Activated CD4-positive, alpha-beta T cell treated with anti-CD3 and anti-CD28 coated beads, Interleukin-2, amount 50 U/mL, for 24 hours (primary cell): ENCODE measurements at regions not wholly inside any gene's neighbourhood (a gene's known extent, or its start where the extent isn't known, plus 50 kb on each side); places are given as distances from the start of the nearest gene placed in this dataset.

Experiments
- DNase-seq, 2 donors: peaks; one replicate each; pipeline ENCODE4 v3.0.0-alpha.2; 2020; ENCODE audit warnings: low read depth in 1 of 2, low spot score in 1 of 2

DNA sequence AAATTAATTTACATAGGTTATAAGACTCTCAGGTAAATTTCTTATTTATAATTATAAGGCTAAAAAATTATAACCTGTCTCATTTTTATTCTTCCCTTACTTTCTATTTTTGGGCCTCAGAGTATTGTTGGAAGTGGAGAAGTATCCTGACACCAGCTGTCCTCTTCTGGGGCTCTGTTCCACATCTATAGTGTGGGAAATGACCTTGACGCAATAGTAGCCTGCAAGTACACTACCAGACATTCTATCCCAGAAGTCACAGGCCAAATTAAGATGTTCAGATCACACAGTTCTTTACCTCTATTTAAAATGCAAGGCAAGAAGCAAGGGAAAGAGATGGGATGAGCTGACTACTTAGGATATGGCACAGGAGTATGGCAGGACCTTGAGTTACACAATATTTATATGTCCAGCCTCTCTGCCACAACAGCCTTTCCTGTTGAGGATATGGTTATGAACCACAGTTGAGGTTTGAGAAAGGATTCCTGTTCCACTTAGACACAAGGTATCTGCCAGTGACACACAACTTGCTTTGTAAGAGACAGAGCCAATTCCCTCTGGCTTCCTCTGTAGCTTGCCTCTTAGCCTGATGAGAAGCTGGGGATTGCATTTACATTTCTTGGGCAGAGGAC is 158.0 kb upstream of the IL12A start:
- no peak for DNase-seq

DNA sequence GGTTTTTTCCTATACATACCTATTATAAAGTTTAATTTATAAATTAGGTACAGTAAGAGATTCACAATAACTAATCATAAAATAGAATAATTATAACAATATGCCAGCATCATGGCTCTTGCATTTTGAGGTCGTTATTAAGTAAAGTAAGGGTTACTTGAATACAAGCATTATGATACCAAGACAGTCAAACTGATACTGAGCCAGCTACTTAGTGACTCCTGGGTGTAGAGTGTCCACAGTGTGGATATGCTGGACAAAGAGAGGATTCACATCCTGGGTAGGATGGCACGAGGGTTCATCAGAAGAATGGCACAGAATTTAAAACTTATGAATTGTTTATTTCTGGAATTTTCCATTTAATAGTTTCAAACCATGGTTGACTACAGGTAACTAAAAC is 157.2 kb upstream of the IL12A start:
- DNase-seq = no peak

DNA sequence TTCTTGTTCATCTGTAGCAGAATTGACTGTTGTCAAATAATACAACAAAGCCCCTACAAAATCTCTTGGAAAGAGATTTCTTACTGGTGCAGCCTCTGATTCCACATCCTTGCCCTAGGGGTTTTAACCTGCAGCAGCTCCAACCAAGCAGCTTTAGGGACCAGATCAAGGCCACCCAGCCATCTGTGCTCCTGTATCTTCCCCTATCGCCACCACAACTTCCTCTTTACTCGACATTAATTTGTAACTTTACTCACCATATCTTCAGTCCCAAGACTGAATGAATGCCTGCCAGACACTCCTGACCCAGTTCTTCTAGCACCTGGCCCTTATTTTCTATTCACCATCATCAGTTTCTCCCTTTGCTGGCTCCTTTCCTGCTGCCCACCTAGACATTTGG is 156.6 kb upstream of the IL12A start:
- DNase-seq = no peak

DNA sequence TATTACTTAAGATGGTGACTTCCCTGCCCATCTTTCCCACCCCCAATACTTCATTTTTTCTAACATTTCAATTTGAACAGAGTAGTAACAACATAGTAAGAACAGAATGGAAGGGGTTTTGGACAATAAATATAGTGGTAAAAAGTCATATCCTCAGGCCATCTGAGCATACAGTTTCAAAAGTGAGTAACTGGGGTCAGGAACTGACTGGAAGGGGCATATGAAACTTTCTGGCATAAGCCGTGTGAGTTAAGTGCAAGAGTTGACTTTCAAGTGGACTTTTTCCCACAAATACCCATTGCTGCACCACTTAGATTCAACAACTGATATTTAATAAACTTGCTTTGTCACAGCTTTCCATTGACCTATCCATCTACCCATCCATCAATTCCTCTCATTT is 153.5 kb upstream of the IL12A start:
- DNase-seq = no peak

DNA sequence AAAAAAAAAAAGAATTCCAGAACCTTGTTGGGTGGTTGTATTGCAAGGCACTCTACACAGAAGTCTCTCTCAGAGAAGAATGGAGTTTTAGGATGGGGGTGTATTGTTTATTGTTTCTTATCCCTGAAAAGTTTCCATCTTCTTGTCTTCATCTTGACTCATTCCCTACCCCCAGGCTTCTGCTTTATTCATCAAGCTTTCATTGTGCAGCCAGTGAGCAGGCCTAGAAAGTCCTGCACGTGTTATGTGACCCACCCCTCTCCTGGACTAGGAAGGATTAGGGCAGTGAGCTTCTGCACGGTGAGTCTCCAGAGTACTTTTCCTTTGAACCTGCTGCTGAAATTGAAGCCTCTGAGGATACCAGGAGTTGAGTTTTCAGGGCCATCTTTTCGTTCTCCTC is 150.9 kb upstream of the IL12A start:
- DNase-seq = no peak

DNA sequence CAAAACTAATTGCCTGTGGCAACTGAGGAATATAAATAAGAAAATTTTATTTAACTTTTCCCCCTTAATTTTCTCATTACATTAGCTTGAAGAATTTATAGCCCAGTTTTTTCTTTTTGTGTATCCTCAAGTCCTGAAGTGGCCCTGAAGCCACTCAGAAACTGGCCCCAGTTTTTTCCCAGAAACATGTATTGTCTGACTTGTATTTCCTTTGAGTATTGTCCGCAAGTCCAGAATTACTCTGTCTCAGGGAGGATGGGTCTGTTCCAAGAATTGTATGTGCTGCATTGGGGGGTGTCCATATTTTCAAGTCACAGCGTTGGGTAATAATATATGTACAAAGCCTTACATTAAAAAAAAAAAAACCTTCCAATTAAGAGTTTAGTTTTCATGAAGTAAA is 149.7 kb upstream of the IL12A start:
- no peak for DNase-seq

DNA sequence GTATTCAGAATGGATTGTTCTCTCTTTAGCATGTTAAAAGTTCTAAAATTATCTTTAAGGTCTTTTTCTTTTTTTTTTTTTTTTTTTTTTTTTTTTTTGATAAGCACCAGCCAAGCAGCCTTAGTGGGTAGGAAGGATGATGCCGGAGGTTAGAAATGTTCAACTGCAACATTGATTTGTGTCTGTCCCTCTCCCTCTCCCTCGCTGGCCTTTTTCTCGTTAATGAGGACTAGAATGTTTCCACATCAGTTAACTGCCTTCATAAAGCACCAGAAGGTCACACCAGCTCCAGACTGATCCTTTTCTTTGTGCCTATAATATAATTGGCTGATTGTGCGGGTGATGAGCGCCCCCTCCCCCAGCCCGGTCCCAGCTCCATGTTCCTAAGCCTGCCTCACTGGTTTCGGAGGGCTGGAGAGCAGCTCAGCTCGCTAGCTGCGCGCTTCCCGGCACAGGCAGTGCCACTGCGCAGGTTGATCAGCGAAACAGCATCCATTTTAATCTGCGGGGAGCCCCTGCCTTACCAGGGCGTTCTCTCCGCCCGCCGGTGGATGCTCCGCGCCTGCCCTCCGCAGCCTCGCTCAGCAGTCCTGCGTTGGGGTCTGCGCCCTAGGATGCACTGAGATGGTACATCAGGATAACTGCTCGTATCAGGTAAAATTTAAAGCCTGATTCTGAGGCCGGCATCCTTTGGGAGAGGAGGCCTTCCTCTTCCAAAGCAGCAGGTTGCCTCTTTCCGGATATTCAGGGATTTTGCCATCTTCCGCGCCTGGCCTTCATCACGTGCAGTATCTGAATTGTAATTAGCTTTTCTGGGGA is 148.9 kb upstream of the IL12A start, which contains the start of gene SCHIP1:
TSS of gene SCHIP1 (plus strand) at position 301 of the 819 bp plus-strand sequence.
- no peak for DNase-seq

DNA sequence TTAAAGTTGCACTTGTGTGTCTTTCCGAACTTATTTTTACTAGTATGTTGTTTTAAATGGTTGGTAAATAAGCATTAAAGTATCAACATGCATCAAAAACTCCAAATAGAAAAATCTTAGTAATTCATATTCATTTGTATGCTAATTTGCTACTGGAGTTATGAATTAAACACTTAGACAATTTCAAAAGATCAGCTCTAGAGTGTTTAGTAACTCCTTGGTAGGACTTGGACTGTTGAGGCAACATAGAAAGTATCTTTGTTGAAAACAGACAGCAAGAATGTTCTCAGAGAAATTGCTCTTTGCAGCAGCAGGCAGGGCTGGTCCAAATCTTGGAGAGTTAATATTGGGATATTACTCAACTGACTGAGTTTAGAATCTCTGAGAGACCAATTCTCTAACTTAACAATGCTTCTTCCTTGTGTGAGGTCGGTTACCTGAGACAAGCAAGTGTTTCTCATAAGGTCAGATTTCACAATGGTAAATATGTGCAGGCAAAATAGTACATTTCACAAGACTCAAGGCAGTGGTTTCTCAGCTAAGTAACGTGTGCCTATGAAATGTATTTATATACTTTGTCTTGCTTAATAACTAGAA is 147.8 kb upstream of the IL12A start:
- no peak for DNase-seq

DNA sequence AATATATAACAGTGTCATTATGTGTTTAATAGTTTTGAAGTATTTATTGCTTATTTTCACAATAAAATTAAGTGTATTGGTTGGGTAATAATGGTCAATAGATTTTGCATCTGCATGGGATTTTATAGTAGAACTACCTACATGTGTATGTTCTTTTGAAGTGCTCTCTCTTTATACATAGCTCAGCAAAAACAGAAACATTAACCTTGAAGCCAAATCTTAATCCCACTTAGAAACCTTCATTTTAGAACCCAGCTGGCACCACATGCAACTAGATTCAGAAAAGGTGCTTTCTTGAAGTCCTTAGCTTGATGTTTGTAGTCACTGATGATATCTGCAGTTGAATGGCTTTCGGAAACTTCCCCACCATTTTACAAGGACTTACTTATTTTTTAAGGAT is 146.9 kb upstream of the IL12A start:
- DNase-seq = no peak

DNA sequence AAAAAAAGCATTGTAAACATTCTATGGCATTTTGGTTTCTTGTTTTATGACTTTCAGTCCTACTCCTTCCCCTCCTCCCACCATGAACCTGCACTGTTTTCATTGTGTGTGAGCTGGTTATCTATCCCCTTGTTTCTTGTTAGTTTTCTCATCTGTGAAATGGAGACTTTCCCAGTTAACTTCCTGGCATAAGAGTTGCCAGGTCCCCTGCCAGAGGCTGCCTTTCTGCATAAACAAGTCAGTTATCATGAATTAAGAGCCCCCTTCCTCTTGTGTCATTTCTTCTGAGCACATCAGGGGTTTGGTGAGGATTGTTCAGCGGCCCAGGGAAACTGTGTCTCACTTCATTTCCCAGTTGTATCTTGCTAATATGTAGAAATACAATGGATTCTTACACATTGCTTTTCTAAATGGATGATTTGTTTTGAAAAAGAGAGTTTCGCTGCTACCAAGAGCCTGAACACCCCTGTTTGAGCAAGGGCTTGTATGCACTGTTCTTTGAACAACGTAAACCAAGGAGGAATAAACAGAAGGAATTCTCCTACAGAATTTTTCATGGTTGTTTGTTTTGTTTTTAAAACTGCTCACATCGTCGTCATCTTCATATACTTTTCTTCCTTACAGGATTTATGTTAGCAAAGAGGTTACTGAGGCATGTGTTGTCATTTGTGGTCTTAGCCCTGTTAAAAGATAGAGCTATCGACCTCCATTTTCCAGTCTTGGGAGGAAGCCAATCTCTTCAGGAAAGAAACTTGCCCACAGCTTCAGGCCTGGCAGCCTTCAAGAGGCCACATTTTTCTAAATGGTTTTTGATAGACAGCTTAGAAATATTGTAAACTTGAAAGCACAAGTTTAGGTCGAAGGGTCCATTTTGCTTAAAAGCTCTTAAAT is 144.6 kb upstream of the IL12A start:
- DNase-seq = no peak

DNA sequence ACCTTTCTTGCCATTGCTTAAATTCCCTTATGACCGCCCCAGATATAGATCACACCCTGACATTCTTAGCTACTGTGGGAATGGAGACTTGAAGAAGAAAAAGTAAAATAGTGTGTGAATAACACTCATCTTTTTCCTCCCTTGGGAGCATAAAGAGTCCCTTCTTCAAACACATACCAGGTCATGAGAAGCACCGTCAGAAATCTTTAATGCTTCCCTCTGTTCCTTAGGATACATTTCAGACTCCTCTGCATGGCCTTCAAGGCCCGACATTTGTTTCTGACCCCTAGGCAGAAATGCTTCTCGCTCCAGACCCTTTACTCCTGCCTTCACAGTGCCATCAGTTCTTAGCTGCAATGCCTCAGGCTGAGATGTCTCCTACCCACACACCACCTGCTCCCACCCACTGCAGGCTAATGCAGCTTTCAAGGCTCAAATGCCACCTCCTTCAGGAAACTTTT is 143.8 kb upstream of the IL12A start:
- DNase-seq = no peak

DNA sequence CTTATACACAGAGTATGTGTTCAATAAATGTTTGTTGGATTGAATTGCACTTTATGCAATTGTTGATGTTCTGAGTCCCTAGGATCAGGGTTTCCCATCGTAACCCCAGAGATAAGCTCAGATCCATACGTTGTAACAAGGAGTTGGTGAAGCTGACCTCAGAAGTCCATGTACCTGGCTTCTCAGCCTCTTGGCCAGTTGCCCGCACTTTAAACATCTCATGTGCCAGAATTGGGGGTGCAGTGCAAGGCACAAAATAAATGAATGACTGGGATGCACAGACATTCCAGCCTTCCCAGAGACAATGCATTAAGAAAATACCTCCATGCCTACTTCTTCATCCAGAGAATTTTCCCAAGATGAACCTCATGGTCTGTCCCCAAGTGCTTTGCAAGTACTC is 142.9 kb upstream of the IL12A start:
- DNase-seq = no peak

DNA sequence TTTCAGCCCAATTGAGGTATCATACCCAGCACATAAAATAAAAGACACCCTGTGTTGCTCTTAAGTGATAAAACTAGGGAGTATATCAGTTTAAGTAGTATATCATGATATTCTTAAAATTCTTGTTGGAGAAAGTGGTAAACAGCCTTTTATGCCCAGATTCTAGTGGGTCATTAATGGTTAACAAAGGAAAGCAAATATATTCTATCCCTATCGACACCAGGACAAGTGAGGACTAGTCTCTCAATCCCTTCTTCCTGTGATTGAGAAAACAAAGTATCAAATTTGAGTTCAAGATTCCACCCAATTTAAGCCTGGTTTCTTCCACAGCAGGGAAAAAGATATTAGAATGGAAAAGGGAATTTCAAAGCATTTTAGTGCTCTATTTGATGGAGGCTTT is 142.4 kb upstream of the IL12A start:
- no peak for DNase-seq

DNA sequence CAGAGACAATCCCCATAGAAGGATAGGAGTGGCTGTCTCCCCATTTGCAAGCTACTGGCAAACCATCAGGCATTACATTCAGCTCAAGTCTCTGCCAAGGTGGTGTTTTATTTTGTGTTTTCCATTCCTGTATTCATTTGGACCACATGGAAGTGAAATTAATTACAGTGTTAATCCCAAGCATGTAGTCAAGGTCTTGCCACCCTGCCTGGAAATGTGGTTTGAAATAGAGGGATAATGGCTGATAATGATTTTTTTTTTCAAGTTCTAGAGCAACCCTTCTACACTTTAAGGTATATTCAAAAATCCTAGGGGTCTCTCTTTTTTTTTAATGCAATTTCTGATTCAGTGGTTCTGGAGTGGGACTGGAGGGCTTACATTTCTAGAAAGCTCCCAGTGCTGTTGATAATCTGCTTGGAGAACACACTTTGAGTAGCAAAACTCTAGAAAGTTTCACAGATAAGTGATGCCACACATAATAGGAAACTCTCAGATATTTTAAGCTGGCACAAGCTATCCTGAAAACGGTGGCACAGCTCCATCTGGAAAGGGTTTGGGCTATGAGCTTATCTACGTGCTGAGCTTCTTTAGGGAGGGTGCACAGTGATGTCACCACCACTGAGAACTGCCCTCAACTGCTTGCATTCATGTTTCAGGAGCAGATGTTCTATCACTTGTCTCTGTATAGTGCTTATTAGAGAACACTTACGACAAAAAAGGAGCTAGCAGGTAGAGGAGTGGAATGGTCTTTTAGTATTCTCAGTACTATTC is 140.1 kb upstream of the IL12A start:
- DNase-seq = no peak

DNA sequence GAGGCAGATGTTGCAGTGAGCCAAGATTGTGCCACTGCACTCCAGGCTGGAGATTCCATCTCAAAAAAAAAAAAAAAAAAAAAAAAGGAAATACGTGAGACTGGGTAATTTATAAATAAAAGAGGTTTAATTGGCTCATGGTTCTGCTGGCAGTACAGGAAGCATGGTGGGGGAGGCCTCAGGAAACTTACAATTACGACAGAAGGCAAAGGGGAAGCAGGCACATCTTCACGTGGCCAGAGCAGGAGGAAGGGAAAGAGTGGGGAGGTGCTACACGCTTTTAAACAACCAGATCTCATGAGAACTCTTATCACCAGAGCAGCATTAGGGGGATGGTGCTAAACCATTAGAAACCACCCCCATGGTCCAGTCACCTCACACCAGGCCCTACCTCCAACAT is 138.2 kb upstream of the IL12A start:
- DNase-seq = no peak

DNA sequence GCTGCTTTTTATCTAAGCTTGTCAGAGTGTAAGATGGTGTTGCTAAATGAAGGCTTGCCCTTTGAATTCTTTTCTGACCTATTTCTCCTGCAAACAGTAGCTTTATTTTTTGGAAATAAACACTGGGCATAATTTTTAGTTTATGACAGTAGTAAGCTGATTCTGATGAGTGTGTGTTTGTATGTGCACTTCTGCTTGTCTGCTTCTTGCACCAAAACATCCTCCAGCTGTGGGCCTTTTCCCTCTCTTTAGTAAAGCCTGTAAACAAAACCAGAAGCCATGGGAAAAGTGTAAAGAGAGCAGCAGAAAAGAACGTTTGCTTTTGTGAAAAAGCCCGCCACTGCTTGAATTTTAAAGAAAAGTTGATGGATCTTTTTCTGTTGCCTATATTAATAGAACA is 136.4 kb upstream of the IL12A start:
- no peak for DNase-seq

DNA sequence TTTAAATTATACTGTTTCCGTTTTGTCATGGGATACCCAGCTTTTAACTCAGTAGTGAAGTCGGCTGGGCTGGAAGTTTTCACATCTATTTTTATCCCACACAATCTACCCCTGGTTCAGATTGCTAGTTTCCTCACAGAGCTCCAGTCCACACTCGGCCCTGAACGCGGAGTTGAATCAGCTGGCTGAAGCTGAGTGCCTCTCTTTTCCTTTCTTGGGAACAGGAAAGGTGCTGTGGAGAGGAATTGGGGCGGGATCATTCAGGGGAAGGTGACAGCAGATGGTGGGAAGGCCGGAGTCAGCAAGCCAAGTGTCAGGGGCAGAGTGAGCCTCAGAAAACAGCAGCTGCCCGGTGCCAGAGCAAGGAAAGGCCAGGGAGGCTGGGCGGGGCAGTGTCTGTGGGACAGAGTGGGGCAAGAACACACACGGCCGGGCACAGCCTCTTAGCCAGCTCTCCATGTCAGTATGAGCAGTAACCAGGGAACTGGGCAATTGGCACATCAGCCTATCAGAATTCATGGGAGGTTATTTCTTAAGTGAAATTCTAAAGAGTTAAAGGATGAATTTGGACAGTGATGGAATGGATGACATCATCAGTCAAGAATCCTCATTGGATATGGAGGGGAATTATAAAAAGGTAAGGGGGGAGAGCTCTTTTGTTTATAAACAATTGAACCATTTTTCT is 135.7 kb upstream of the IL12A start:
- no peak for DNase-seq

DNA sequence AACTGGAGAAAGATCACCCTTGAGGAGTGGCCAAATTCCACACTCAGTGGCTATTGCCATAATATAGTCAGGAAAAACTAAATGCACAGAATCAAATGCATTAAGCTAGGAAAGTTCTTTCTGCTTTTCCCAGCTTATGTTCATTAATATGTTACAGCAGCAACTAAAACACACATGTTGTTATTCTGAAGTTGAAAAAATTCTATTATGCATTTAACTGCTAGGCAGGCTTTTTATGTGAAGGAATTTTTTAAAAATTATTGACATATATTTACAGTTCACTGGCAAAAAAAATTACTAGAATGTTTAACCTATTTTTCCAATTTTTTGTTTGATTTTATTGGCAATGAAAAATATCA is 135.2 kb upstream of the IL12A start:
- no peak for DNase-seq

DNA sequence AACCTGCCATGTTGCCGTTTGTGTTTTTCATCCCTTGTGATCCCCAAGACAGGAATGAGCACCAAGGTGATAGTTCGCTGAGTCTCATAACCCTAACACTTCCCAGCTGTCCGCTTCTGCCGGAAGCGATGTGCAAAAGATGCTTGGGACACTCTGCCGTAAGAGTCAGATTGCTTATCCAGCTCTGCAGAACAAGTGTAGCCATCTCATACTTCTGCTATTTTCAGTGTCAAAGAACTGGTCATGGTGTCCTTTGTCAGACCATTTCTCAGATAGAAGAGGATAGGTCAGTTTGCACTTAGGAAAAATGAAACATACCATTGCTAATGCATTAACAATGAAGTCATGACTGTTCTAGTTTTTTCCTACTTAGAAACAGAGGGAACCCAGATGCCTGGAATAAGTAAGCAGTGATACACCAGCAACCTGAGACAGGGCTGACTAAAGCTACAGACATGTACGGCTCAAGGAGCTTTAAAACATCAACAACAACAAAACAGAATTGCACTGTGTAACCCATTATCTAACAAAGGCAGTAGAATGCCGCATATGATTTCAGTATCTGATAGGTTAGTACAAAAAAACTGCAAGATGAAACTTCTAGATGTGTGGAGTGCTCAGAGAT is 134.0 kb upstream of the IL12A start:
- no peak for DNase-seq
